ENCODE measurements at regions not wholly inside any gene's neighbourhood (a gene's known extent, or its start where the extent isn't known, plus 50 kb on each side); places are given as distances from the start of the nearest gene placed in this dataset.

DNA sequence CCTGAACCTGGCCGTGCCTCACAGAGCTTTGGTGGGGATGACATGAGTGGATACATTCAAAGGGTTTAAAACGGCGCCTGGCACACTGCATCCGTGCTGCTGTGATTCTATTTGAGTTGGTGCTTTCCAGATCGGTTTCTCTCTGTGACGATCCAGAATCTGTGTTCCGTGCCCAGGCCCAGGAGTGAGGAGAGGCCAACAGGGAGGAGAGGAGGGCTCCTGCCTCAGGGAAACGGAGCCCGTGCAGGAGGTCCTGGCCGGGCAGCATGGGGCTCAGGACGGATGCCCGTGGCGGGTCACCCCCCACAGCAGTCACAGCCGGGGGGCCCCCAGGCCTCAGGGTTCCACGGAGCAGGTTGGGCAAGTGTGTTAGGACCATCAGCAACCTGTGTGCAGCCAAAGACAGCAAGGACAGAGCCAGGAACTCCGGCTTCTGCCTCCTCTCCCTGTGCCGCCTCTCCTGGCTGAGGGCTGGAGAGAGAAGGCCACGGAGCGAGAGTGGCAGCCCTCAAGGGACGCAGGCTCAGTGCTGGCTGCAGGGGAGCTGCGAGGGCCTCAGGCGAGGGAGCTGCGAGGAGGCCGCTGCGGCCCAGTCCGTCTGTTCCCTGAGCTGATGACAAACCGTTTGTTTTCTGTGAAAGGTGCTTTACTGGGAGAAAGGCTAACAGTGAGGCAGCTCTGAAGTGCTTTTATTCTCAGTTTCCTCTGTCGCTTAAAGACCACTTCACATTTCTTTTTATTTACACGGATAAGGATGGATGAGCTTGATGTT is 99.3 kb downstream of the METRNL start:
- no peak for DNase-seq (ENCODE audit: low spot score)

DNA sequence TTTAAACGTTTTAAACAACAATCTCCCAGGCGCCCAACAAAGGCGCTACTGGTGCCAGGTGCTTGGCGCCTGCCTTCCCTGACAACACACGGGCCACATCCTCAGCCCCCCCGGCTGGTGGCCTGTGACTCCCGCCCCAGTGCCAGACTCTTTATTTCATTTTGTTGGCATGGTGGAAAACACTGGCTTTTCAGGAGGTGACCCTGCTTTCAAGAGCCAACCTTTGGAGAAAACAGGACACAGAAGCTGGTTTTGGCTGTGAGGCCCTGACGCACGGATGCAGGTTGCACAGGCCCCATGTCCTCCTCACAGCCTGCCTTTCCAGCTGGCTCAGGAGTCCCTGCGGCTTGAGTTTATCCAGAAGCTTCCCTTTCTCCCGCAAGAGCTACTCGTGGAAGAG is 100.0 kb downstream of the METRNL start:
- no peak for DNase-seq (ENCODE audit: low spot score)

DNA sequence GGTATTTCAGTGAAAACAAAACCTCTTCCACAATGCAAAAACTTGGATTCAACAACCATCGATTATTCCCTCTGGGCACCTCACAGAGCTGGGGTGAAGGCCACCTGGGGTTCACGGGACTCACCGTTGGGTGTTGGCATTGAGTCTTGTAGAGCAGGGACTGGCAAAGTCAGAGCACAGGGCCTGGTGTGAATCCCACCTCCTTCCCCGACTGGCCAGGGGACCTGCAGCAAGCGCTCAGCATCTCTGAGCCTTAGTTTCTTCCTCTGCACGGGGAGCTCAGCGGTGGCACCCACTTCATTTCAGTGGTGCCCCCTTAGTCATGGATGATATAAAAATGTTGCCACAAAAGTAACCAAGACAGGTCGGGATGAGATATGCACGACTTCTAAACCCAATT is 100.4 kb downstream of the METRNL start:
- no peak for DNase-seq (ENCODE audit: low spot score)

DNA sequence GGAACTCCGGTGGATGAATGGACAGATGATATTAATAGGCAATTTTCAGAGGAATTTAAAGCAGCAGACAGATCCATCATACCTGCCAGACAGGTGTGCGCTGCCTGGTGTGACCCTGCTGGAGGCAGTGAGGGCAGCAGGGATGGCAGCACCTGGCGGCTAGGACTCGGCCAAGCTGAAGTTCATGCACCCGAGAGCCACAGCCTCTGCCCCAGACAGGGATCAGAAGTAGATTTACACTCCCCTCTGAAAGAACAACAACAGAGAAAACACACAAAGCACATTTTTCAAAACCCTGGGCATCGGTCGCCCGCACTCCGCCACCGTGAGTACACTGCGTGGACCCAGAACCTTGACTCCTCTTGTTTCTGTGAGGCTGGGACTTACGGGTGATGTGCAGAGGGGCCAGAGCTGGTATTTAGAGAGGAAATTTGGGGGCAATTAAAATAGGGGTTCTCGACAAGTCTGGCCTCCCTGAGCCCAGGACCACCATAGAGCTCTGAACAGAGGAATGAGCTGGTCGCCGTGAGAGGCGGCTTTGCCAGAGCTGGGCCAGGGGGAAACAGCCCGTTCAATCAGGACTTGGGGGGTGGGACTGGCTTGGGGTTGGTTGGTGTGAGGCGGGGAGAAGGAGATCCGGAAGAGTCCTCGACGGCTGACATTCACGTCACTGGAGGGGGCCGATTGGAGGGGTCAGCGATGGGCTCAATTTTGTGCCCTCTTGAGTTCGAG is 101.0 kb downstream of the METRNL start:
- DNase-seq (ENCODE audit: low spot score) = no peak

DNA sequence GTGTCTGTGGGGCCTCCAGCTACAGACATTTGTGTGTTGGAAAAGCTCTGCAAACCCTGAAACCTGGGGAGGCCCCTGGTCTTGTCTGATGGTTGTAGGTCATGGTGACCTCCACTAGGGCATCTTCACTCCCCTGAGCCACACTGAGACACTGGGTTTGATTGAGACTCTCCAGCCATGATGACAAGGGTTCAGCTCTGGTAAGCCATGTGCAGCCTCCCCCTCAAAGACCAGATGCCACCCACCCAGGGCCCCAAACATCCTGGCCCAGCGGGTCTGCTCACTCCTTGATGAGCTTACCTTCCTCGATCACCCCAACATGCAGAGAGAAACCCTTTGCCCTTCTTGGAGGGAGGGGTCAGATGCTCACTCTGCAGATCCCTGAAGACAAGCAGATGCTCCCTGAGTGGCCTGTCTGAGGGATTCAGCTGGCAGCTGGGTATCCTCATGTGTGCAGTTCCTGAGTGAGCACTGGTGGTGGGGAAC is 101.6 kb downstream of the METRNL start:
- no peak for DNase-seq (ENCODE audit: low spot score)

DNA sequence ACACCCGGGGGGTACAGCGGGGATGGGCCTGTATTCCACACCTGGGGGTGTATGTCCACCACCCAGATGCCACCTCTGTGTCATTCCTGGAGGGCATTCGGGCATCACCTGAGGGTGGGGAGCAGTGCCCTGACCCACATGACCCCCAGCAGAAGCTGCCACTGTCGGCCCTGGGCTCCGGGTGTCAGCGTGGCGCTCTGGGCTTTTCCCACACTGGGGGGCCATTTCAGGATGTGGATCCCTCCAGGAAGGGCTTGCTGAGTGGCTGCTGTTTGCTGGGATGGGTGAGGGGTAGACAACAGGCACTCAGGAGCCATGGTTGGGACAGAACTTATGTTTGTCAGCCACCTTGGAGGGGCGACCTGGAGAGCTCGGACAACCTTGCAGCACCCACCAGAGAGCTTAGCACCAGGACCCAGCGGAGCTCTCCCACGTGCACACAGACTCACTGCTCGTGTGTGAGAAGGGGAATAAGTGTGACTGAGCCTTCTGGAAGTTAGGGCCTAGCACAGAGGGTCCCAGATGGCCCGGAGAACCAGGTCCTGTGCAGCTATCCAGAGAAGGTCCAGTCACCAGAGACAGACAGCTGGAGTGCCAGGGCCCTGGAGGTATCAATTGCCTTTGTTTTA is 102.7 kb downstream of the METRNL start:
- DNase-seq (ENCODE audit: low spot score) = no peak

DNA sequence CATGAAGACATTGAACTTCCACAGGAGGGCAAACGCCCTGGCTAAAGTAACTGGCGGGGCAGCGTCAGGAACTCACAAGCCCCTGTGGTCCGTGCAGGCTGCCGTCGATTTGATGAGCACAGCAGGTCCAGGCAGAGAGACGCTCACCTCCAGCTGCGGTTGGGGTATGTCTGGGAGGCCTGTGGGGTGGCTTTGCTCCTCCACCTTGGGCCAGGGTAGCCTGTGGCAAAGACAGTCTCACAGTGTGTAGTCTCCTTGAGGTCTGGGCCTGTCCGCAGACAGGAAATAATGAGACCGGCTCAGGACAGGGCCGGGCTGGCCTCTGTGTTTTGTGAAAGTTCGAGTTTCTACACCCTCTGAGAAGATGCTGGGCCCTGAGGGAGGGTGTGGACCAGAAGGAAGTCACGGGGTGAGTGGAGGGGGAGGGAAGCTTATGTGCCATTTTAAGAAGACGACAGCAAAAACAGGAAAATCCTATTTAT is 103.3 kb downstream of the METRNL start:
- no peak for DNase-seq (ENCODE audit: low spot score)

DNA sequence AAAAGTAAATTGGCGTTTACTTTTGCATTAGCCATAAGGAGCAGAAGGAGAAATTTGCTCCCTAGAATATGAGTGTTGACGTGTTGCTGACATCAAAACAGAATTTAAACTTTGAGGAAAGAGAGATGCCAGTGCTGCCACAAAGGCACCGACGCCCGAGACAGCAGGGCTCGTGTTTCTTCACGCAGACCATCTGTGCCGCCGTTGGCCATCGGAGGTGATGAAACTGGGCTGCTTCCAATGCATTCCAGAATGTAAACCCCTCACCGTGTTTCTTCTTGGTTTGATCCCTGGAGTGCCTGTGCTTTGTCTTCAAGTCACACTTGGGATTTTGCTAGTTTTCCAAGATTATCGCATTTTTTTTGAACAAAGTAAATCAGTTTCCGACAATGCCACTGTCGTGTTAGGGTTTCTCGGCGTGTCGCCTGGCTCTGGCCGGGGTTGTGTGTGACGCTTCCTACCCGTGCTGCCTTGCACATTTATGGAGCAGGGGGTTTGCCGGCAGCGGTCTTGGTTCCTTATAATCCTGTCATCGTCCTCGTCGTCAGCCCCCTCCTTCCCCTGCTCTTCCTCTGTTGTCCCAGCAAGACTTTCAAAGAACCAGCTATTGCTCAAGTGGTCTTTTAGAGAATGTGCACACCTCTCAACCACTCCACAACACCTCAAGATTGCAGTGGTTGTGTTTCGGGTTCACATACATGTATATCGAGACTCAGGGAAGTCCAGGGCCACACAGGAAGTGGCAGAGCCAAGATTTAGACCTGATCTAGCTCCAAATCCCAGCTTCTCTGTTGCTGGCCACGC is 103.9 kb downstream of the METRNL start:
- DNase-seq (ENCODE audit: low spot score) = no peak

DNA sequence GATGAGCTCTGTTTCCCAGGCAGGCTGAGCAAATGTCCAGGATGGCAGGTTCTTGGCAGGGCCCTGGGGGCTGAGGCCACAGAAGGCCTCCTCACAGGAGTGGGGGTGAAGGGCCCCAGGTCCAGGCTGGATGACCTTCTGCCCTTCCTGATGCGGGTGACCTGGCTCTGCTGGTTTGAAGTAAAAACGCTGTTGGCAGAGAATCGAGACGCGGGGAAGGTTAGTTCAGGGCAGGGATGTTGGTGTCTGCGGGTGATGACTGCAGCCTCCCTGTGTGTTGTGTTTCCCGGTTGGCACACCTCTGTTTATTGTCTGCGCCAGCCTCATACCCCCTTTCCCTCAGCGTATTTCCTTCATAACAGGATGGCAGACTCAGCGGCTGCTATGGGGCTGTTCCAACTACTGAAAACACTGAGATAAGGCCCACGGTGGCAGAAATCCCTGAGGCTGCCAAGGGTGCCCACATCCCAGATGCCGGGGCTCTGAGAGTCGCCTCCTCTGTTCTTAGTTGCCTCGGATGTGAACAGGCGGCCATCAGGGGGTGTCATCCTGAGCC is 104.6 kb downstream of the METRNL start:
- DNase-seq (ENCODE audit: low spot score) = no peak

DNA sequence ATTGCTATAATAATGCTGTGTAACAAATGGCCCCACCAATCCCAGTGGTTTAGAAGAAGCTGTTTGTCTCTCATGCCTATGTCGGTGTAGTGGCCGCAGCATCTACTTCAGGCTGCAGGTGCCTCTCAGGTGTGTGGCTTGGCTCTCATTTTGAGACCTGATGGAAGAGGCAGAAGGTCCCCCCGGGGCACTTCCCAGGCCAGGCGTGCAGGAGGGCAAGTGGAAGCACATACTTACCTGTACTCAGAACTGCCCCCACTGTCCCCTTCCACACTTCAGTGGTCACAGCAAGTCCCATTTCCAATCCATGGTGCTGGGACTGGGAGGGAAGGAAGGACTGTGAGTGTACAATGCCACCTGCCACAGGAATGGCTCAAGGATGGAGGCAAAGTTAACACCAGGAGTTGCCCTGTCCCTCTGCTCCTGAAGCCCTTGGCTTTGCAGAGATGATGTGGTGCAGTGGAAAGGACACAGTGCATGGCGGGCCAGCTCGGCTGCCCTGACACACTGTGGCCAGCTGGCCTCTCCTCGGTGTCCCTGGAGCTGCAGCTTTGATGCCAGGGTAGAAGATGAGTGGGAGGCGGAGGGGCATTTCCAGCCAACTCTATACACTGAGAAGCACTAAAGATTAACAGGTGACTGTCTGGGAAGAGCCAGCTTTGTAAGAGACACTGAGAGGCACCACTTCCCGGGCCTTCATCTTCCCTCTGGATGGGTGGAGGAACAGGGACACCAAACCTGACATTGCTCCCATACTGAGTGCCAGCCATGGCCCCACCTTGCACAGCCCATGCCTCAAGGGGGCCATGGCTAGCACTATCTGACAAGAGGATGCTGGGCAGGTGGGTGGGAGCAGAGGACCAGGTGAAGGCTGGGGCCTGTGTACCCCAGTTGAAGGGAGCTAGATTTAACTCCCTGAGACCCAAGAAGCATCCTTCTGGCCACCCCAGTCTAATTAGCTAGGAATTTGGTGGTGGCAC is 105.9 kb downstream of the METRNL start:
- DNase-seq (ENCODE audit: low spot score) = no peak

DNA sequence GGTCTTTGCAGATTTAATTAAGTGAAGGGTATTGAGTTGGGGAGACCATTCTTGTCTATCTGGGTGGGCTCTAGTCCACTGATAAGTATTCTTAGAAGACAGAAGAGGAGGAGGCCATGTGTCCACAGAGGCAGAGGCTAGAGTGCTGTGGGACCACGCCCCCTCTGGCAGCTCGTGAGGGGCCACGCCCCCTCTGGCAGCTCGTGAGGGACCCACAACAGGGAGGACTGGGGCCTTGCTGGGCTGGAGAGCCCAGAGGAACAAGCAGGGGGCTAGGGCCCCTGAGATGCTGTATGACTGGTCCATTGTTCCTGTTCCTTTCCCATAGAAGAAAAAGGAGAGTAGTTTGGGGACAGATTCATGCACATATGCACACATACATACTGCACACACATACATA is 106.8 kb downstream of the METRNL start:
- DNase-seq (ENCODE audit: low spot score) = no peak

DNA sequence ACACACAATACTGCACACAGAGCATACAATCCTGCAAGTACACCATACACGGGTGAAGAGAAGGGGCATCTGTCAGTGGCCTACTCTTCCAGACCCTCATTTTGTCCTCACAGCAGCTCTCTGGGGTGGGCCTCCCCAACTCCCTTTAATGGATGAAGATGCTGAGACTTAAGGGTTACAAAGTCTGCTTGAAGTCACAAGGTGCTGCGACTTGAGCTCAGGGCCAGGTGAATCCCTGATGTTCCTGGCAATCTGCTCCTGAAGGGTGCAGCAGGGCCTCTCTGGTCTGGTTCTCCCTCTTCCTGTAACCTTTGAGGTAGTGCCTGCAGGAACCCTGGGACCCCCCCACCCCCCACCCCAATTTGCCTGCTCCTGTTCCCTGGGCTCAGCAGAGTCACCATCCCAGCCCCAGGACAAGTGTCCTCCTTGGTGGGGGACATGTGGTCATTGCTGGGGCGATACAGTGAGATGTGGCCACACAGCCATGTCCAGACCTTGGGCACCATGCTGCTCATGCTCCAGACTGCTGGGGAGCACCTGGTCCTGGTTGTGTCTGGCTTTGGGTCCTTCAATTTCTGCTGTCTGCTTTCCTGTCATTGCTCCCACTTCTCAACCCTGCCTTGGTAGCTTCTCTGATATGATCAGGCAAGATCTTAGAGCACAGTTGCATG is 107.5 kb downstream of the METRNL start:
- no peak for DNase-seq (ENCODE audit: low spot score)

DNA sequence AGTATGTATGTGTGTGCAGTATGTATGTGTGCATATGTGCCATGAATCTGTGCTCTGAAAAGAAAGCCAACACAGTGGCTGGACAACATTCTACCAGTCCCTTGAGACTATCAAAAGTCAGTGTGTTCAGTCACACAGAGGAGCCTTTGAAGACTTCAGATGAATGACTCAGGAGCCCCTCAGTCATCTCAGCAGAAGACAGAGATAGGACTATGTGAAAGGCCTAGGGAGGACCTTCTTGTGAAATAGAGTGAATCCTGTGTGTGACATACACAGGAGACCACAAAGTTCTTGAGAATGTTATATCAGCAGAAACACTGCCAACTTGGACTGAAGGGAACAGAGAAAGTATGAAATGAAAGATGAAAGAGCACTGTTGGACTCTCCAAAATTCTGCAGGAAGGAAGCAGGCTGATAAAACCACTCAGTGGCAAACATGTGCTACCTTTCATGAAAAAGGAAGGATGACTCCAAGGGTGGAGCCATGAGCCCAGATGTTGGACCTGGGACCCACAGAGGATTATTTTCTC is 108.4 kb downstream of the METRNL start:
- no peak for DNase-seq (ENCODE audit: low spot score)

DNA sequence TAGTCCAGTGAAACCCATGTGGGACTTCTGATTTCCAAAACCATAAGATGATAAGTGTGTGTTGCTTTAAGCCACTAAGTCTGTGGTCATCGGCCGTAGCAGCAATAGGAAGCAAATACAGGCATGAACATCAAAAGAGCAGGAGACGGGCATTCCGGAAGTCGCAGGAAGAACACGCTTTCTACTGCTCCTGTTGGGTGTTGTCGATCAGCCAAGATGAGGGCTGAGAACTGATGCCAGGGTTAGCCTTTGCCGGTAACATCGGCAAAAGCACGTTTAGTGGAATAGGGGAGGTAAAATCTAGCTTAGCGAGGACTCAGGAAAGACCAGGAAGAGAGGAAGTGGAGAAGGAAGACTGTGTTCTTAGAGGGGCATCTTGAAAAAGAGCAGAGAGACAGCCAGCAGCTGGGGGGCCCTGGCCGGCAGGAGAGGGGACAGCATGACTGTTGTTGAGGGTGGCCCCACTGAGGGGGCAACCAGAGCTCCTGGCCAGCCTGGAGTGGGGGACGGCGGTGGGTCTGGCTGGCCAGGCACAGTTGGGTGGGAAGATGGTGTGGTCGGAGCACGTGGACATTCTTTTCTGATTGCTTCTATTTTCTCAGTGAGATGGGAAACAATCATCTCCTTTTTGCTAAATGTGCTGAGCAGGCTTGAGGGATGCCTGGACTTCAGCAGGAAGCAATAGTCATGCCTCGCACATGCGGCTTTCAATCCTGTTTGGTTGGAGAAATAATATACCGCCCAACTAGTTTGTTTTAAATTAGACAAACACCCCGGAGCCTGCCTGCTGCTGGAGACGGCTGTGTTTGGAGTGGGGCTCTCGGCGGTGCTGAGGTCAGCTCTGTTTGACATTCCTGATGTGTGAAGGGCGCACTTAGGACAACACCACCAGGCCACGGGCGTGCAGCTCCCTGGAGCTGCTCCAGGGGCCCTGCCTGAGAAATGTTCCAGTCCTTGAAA is 109.9 kb downstream of the METRNL start:
- DNase-seq (ENCODE audit: low spot score) = no peak

DNA sequence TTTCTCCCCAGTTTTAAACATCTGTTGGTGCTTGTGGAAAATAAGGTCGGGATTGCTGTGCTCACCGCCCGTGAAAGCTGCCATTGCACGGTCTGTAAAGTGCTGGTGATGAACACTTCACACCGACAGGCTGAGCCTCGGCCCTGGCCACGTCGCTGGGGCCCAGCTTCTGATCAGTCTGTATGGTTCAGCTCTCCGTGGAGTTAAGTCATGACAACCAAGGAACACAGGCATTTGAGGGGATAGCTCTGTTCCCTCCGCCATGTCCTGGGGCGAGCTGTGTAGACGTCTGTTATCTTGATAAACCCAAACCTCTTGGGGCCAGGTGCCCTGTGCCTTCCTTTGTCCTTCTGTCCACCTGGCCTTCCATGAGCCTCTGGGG is 110.6 kb downstream of the METRNL start:
- DNase-seq (ENCODE audit: low spot score) = no peak

DNA sequence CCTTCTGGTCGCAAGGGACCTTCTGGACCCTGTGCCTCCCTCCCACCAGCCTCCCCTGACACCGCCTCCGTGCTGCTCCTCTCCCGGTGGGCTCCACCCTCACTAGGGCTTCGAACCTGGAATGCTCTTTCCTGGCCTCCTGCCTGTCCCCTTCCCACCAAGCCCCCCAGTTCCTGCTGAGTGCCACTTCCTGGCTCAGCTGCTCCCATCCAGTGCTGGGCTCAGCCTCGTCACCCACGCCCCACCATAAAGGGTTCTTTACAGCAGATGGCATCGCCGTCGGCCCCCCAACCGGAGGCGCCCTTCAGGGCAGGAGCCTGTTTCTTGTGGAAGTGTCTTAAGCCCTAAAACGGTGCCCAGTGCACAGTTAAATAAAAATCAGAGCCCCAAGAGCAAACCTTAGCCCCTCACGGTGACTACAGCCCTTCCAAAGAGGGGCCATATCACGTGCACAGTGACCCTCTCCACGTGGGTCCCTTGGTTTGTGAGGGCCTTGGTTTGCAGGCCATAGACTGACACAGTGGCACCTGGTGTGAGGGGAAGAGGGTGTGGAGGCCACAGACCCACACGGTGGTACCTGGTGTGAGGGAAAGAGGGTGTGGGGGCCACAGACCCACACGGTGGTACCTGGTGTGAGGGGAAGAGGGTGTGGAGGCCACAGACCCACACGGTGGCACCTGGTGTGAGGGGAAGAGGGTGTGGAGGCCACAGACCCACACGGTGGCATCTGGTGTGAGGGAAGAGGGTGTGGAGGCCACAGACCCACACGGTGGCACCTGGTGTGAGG is 111.4 kb downstream of the METRNL start:
- DNase-seq (ENCODE audit: low spot score) = no peak

DNA sequence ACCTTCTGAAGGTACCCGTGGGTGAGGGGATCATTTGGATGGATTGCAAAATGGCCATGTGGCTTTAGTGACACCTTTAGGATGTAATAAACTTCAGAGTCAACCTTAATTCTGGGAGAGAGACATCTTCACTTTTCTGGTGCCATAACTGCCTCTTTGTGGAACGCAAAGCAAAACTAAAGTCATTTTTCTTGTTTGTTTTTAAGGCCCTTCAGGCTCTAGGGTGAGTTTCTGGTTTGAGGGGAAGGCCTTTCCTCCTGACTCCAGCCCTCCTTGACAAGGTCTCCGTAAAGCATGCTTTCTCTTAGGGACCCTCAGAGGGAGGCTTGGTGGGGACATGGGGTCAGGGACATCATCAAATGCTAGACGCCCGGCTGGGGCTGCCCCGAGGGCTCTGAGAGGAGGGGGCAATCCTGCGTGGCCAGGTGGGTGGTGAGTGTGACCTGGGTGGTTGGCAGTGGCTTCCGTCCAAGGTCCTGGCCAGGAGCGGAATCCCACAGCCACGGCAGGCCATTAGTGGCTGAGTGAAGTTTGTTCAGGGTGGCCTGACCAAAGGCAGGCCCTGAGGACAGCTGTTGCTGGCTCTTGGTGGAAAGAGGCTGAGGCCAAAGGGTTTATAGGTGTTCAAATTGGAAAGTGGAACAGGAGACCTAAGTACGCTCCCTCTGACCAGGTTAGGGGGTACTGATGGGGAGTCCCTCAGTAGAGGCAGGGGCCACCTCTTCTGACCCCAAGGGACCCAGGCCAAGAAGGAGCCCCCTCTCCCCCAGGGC is 112.2 kb downstream of the METRNL start:
- DNase-seq (ENCODE audit: low spot score) = no peak

Measured in hematopoietic multipotent progenitor cell treated with erythropoietin and hydrocortisone succinate and interleukin-3 and kit ligand, for 17 days (in vitro differentiated cells).